Testis (tissue), 2 donors: ENCODE measurements at regions not wholly inside any gene's neighbourhood (a gene's known extent, or its start where the extent isn't known, plus 50 kb on each side); places are given as distances from the start of the nearest gene placed in this dataset.
"Not testable (repeated sequence)": the region's sequence is repeated elsewhere in the genome, so short reads cannot be mapped to it uniquely, and the experiment has no call there.

Experiments
- DNase-seq: peaks from one replicate; pipeline ENCODE4 v3.0.0-alpha.2; 2019
- H3K27ac ChIP-seq, 2 donors: fragments of 200-600 bp; sonication (generic); one replicate each; pipeline ENCODE4 v1.5.1; 2019
- H3K27me3 ChIP-seq: fragments of 200-600 bp; sonication (generic); one replicate; pipeline ENCODE4 v1.5.1; 2019
- H3K36me3 ChIP-seq: fragments of 200-600 bp; sonication (generic); one replicate; pipeline ENCODE4 v1.5.1; 2017; ENCODE audit warnings: low read depth; ENCODE audit errors: missing control alignments
- H3K4me1 ChIP-seq: fragments of 200-600 bp; sonication (generic); one replicate; pipeline ENCODE4 v1.5.1; 2019
- H3K4me3 ChIP-seq, 2 donors: fragments of 200-600 bp; sonication (generic); one replicate each; pipeline ENCODE4 v1.5.1; 2017 to 2019
- H3K9me3 ChIP-seq: fragments of 200-600 bp; sonication (generic); one replicate; pipeline ENCODE4 v1.5.1; 2017
- CTCF ChIP-seq, 3 experiments: fragments of 450-650 bp in 2 of 3; fragments of 200-600 bp in 1 of 3; sonication (generic) in 1 of 3; IDR thresholded peaks; one replicate each; pipeline ENCODE4 v1.5.1; 2016 to 2019; ENCODE audit warnings: antibody characterized with exemption in 3 of 3, mild to moderate bottlenecking in 2 of 3, moderate library complexity in 1 of 3
- POLR2A ChIP-seq: fragments of 450-650 bp; IDR thresholded peaks from one replicate; pipeline ENCODE4 v1.6.1; 2017; ENCODE audit warnings: antibody characterized with exemption, mild to moderate bottlenecking, moderate library complexity
- WGBS, 2 donors: methylation state at CpG; one replicate each; pipeline ENCODE4 v1.1.5; 2018; 5-methylcytosine and 5-hydroxymethylcytosine counted together
- intact Hi-C: fragments of 100-400 bp; cut with DNase I; formaldehyde crosslinking; loops from one replicate; pipeline ENCODE4 v1.15.1; 2023; ENCODE audit warnings: low total_unique reads

GRCh38 chr2:7634409-7634808 lies 717.2 kb downstream of the RNF144A start:
- intact Hi-C loops = no loop called here

GRCh38 chr2:7639476-7639875 lies 722.3 kb downstream of the RNF144A start:
- intact Hi-C loops = no loop called here
- H3K9me3 ChIP-seq = no peaks in the 10 kb centered on the region
- H3K27ac ChIP-seq = no peak overlapping the region
- no peak for DNase-seq
- 53 to 60% methylated on average over 1 of the region's 1 CpG for WGBS, 2 donors
- H3K4me3 ChIP-seq = no peak overlapping the region
- H3K27me3 ChIP-seq = no peaks in the 10 kb centered on the region
- H3K4me1 ChIP-seq = no peaks in the 10 kb centered on the region
- TF ChIP-seq POLR2A (no peak), CTCF (IDR thresholded peaks at IDR 0.05) (no peak)
- no peaks in the 10 kb centered on the region for H3K36me3 ChIP-seq

More at GRCh38 chr2:7634409-7634808, 717.2 kb downstream of the RNF144A start:
- H3K4me1 ChIP-seq = no peaks in the 10 kb centered on the region
- no peak overlapping the region for H3K4me3 ChIP-seq
- no peaks in the 10 kb centered on the region for H3K9me3 ChIP-seq
- no peak overlapping the region for H3K27ac ChIP-seq
- DNase-seq = no peak
- no peaks in the 10 kb centered on the region for H3K36me3 ChIP-seq
- WGBS, 2 donors = 61 to 68% methylated on average over 7 of the region's 7 CpGs
- no peaks in the 10 kb centered on the region for H3K27me3 ChIP-seq
- TF ChIP-seq POLR2A (no peak), CTCF (IDR thresholded peaks at IDR 0.05) (no peak)

- H3K27me3 ChIP-seq, DNase-seq, intact Hi-C loops, H3K9me3 ChIP-seq, H3K4me3 ChIP-seq, H3K4me1 ChIP-seq, H3K27ac ChIP-seq, H3K36me3 ChIP-seq: not testable (repeated sequence)
- WGBS, 2 donors = 90 to 92% methylated on average over 3 of the region's 3 CpGs
These were observed 724.1 kb downstream of the RNF144A start for GRCh38 chr2:7641272-7641671.

GRCh38 chr2:7646024-7646423 lies 728.8 kb downstream of the RNF144A start:
- Histone ChIP-seq H3K27ac (no peak overlapping the region), H3K36me3 (no peaks in the 10 kb centered on the region), H3K4me1 (no peaks in the 10 kb centered on the region), H3K4me3 (no peak overlapping the region), H3K27me3 (no peaks in the 10 kb centered on the region), H3K9me3 (no peaks in the 10 kb centered on the region)
- TF ChIP-seq POLR2A = no peak
- TF ChIP-seq CTCF (IDR thresholded peaks at IDR 0.05) = no peak
- WGBS, 2 donors = 70 to 73% methylated on average over 3 of the region's 3 CpGs
- intact Hi-C loops = no loop called here
- no peak for DNase-seq

- no peaks in the 10 kb centered on the region for H3K4me1 ChIP-seq
- TF ChIP-seq POLR2A (no peak), CTCF (IDR thresholded peaks at IDR 0.05) (no peak)
- H3K27ac ChIP-seq = no peak overlapping the region
- no peaks in the 10 kb centered on the region for H3K9me3 ChIP-seq
- intact Hi-C loops = no loop called here
- H3K36me3 ChIP-seq = no peaks in the 10 kb centered on the region
- no peaks in the 10 kb centered on the region for H3K27me3 ChIP-seq
- no peak overlapping the region for H3K4me3 ChIP-seq
- no peak for DNase-seq
- 49 to 61% methylated on average over 6 of the region's 6 CpGs for WGBS, 2 donors
These were observed 729.4 kb downstream of the RNF144A start for GRCh38 chr2:7646661-7647060.
